ENCODE measurements at regions not wholly inside any gene's neighbourhood (a gene's known extent, or its start where the extent isn't known, plus 50 kb on each side); places are given as distances from the start of the nearest gene placed in this dataset.

- no peak for DNase-seq
These were observed 248.8 kb downstream of the HS3ST3A1 start for GRCh38 chr17:13352747-13353415.

DNA sequence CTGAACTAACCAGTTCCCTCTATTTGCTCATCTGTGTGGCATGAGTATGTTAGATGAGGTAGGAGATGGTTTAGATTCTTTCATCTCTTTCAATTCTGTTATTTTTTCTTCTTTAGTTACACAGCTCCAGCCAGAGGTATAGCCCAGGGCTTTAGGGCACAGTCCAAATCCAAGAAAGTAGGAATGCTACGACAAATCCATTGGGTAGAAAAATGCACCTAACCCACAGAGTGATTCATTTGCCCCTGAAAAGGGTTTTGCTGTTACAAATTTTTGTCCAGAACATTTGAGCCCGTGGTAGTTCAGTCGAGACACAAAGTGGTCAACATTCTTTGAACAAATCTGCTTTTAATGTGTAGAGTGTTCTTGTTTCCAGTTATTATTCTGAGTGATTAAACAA lies 250.7 kb downstream of the HS3ST3A1 start:
- DNase-seq: no peak

DNA sequence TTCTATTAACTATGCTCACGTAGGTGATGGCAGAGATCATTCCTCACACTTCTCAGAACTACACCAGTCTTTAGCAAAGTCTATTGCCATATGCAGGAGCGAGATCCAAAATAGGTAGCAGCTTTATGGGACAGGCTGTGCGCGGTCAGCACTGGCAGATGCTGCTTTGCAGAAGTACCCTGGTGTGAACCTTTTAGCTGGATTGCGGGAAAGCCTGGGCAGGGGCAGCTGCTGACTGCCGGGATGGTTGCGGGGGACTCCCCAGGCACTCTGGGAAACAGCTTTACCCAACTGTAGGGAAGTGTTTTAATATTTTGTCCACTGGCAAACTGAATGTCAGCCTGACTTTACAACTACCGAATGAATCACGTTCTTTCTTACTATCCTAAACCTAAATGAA lies 251.3 kb downstream of the HS3ST3A1 start:
- DNase-seq: no peak

DNA sequence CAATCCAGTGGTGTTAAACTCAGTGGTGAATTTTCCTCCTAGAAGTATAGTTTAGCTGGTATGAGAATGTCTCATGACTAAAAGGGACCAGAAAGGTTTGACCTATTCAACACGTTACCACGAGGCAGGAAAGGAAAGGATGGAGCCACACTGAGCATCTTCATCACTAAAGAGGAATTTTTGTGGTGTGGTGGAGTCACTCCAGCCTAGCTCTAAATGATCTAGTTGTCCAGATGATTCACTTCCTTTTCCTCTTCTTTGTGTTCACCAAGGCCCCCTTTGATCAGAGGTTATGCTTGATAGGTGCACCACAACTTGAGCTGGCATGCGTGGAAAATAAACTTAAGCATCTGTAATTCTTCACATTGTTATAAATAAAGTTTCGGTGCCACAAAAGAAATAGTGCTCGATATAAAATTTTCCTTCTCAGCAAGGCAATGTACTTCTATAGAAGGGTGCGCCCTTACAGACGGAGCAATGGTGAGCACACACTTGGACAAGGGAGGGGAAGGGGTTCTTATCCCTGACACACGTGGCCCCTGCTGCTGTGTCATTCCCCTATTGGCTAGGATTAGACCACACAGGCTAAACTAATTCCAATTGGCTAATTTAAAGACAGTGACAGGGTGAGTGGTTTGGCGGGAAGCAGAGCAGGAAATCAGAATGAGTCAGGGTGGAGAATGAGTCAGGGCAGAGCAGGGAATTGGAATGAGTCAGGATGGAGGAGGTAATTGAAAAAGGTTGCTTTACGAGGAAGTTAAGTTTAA lies 254.6 kb downstream of the HS3ST3A1 start:
- DNase-seq: no peak

DNA sequence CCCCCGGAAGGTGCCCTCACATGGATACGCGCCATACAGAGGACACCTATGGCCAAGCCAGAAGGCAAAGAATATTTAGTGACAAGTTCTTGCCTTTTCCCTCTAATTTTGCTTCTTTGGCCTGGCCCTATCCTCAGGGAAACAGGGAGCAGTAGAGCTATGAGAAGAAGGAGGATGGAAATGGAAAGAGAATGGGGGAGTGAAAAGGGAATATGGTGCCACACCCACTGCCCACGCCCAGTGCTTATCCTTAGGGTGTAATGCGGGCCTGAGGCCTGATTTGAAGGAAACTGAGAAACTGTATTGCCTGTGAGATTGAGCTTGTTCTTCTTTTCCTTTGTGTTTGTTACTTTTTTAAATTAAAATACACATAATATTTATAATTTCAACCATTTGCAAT lies 255.1 kb downstream of the HS3ST3A1 start:
- DNase-seq: no peak

DNA sequence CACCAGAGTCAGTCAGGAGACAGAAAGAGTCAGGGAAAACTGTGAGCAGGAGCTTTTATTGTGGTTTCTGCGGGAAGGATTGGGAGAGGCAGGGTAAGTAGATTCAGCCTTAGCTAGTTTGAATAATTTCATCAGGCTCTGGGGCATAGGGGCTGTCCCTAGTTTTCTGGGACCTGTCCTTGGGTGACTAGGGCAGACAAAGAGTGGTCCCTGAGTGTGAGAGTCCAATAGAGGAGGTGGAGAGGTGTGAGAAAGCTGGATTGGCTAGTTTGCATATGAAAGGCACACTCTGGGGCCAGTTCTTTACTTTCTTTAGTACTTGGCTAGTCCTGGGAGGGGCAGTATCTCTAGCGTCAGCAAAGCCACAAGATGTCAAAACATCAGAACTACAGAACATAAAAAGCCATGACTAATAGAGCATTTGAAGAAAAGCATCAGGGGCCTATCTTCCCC lies 255.6 kb downstream of the HS3ST3A1 start:
- DNase-seq: peak in 1 of 2 experiments; percentile 2

DNA sequence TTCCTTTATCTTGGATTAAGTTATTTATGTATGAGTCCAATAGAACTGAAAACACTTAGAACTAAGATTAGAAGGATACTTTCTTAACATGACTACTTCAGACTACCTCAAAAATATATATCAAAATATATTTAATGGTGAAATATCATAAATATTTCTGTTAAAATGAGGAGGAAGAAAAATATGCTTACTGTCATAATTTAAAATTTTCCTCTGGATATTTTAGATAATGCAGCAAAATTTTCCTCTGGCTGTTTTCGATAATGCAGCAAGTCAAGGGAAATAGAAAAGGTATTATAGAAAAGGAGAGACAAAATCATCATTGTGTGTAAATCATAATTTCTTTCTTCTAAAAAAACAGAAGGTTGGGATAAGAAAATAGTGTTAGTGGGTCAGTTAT lies 263.3 kb downstream of the HS3ST3A1 start:
- no peak for DNase-seq

DNA sequence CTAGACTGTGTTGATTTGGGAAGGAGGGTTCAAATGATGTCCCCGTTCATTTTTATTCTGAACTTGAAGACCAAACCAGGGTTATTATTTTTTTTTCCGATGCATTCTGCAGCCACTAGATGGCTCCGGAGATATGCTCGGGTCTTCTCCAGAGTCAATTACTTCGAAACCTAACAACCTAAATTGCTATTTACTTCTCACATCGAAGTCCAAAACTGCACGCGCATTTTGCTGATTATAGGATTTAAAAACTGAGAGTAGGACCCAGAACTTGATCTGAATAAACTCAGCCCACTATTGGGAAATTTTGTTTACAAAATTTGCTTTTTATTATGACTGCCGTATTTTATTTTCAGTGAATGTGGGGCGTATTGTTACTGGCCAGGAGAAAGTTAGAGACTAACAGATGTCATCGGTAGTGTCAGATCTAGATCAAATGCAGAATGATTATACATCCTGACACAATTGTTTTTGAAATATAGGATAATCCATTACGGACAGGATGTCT lies 263.8 kb downstream of the HS3ST3A1 start:
- peak; percentile 2 to 41 for DNase-seq

- DNase-seq: no peak
These were observed 264.6 kb downstream of the HS3ST3A1 start for GRCh38 chr17:13337151-13337550.

DNA sequence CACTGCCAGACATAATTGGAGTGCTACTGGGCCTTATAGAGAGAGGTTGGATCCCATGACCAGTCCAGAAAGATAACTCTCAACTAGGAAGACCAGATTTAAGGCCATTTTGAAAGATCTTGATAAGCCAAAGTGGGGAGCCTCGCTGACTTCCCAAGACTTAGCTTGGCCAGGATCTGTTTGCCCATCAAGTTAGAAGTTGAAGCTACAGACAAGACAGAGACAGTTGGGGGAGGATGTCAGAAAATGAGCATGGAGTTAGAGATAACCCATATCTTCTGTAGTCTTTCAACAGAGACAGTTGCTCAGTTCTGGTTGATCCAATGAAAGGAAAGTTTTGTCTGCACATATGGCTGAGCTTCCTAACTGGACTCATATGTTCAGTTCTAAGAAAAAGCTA lies 267.4 kb downstream of the HS3ST3A1 start:
- no peak for DNase-seq

DNA sequence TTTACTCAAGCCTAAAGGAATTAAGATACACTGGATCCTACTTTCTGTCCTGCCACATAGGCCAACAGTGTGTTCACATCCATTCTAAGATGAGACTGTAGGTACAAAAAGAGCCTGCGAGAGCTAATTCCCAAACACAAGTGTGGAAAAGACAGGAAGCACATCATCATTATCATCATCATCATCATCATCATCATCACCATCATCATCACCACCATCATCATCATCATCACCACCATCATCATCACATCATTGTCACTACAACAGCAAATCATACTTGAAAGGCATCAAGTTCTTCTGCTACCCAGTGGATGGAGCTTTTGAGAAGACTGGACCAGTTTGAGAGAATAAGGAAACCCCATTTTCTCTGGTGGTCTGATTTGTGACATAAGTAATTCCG lies 268.1 kb downstream of the HS3ST3A1 start:
- no peak for DNase-seq

DNA sequence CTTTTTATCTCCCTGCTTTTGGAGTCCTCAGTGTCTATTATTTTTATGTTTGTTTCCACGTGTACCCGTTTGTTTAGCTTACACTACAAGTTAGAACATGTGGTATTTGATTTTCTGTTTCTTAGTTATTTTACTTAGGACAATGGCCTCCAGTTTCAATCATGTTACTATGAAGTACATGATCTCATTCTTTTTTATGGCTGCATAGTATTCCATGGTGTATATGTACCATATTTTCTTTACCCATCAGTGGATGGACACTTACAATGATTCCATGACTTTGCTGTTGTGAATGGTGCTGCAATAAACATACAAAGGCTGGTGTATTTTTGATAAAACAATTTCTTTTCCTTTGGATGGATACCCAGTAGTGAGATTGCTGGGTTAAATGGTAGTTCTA lies 269.5 kb downstream of the HS3ST3A1 start:
- DNase-seq: no peak

DNA sequence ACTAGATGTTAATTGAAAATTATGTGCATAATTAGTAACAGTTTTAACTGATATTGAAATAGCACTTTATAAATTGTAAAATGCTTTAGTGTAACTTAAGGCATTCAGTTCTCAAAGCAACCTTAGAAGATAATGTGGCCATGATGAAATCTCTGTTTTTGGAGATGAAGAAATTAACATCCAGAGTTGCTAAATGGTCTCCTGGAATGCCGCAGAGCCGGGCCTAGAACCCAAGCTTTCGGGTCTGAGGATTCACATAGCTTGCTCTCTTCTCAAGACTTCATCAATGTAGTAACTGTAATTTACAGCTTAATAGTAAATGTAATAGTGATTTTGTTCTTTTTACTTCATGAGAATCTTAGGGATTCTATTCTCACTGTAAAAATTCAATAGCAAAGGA lies 272.3 kb downstream of the HS3ST3A1 start:
- no peak for DNase-seq

GRCh38 chr17:13323990-13324389 lies 277.7 kb downstream of the HS3ST3A1 start:
- no peak for DNase-seq

- no peak for DNase-seq
These were observed 279.6 kb downstream of the HS3ST3A1 start for GRCh38 chr17:13321951-13322701.

GRCh38 chr17:13320046-13320785 lies 281.5 kb downstream of the HS3ST3A1 start:
- no peak for DNase-seq

GRCh38 chr17:13316657-13317056 lies 285.1 kb downstream of the HS3ST3A1 start:
- no peak for DNase-seq

GRCh38 chr17:13311306-13311705 lies 290.4 kb downstream of the HS3ST3A1 start:
- no peak for DNase-seq

GRCh38 chr17:13310858-13311257 lies 290.9 kb downstream of the HS3ST3A1 start:
- DNase-seq: no peak

DNA sequence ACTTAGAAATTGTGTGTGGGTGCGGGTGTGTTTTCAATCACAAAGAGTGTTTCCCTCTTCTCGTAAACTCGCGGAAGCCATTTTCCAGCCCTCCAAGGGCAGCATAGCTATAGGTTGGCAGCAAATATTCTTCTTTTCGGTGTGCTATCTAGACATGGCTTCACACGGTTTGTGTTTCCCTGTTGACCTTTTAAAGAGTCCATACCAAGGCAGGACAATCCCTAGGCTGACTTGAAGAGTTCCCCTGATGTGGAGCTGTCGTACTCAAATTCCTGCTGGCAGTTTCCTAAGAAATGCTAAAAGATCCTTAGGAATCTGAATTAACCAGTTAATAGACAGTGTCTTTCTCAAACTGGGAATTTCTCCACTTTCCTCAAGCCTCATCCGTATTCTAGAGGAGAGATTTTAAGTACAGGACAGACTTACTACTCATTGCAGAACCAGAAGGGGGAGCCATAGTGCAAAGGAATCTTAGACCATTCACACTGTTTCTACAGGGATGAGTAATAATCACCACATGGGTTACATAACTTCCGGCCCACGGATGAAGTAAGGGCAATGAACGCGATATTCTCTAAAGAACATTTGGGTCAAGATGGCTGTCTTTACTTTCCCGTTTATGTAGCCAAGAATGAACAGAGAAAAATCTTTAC lies 288.6 kb upstream of the ELAC2 start:
- peak; percentile 8 for DNase-seq

- DNase-seq: no peak
These were observed 285.2 kb upstream of the ELAC2 start for GRCh38 chr17:13302983-13303382.

DNA sequence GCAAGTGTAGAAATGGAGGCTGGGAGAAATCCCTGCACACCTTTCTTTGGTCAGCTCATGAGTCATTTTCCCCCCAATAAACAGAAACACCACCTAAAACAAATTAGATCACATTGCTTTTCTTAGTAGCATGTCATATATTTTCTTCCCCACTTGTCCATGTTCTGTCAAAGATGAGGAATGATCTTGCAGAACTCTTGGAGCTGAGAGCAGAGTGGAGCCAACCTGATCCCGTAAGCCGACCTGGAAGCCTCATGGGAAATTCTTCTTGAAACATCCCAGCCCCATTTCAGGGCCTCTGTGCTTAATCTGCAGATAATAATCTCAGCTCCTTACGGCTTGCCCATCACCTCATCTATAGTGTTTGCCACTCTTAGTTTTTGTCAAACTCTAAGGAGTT lies 284.6 kb upstream of the ELAC2 start:
- no peak for DNase-seq

Data from AML-193 (cell line).